CD8-positive, alpha-beta memory T cell (primary cell): ENCODE measurements at regions not wholly inside any gene's neighbourhood (a gene's known extent, or its start where the extent isn't known, plus 50 kb on each side); places are given as distances from the start of the nearest gene placed in this dataset.

ENCODE experiments used
- CTCF ChIA-PET: fragments of 350-600 bp; sonication (Branson Sonifier 250); formaldehyde crosslinking; loops from one replicate; lab custom pipeline; 2021; ENCODE audit warnings: antibody characterized with exemption; lab: Charles Lee
- POLR2A ChIA-PET: fragments of 350-600 bp; sonication (Branson Sonifier 250); formaldehyde crosslinking; loops from one replicate; lab custom pipeline; 2021; ENCODE audit warnings: antibody characterized with exemption; lab: Charles Lee
- DNase-seq, 5 donors: peaks; one replicate each; pipeline versions ENCODE4 v3.0.0 to v3.0.0-alpha.2; 2020 to 2022; ENCODE audit warnings: mixed read lengths in 1 of 5
- H3K27ac ChIP-seq: one replicate; pipeline ENCODE4 v1.7.0; 2013; ENCODE audit warnings: low read depth, mild to moderate bottlenecking, low read length, moderate library complexity
- H3K27me3 ChIP-seq: 2 replicates; pipeline ENCODE4 v1.7.0; 2013; ENCODE audit warnings: low read length, mild to moderate bottlenecking; ENCODE audit not compliant: insufficient read depth, poor library complexity, severe bottlenecking
- H3K36me3 ChIP-seq: 2 replicates; pipeline ENCODE4 v1.7.0; 2013; ENCODE audit warnings: mild to moderate bottlenecking, low read length, moderate library complexity; ENCODE audit not compliant: insufficient read depth
- H3K4me1 ChIP-seq: 2 replicates; pipeline ENCODE4 v1.7.0; 2013; ENCODE audit warnings: mild to moderate bottlenecking, low read length, moderate library complexity; ENCODE audit not compliant: insufficient read depth
- H3K4me3 ChIP-seq: 2 replicates; pipeline ENCODE4 v1.7.0; 2013; ENCODE audit warnings: mild to moderate bottlenecking, low read length
- H3K9me3 ChIP-seq: 2 replicates; pipeline ENCODE4 v1.7.0; 2013; ENCODE audit warnings: mild to moderate bottlenecking, low read length
- H3K27ac Mint-ChIP-seq, 8 donors: one replicate each; pipeline ENCODE4 v1.8.0; 2020 to 2021; ENCODE audit warnings: mixed read lengths in 8 of 8, mild to moderate bottlenecking in 6 of 8, inconsistent platforms in 3 of 8, moderate library complexity in 3 of 8
- H3K27me3 Mint-ChIP-seq, 2 donors: one replicate each; pipeline ENCODE4 v1.8.0; 2020 to 2021; ENCODE audit warnings: mixed read lengths in 2 of 2, mild to moderate bottlenecking in 1 of 2, moderate library complexity in 1 of 2
- H3K36me3 Mint-ChIP-seq, 3 donors: one replicate each; pipeline ENCODE4 v1.8.0; 2020 to 2021; ENCODE audit warnings: mixed read lengths in 3 of 3, inconsistent platforms in 1 of 3, mild to moderate bottlenecking in 1 of 3
- H3K4me1 Mint-ChIP-seq, 3 donors: one replicate each; pipeline ENCODE4 v1.8.0; 2020 to 2021; ENCODE audit warnings: mixed read lengths in 3 of 3, inconsistent platforms in 1 of 3, mild to moderate bottlenecking in 1 of 3
- H3K4me3 Mint-ChIP-seq, 7 donors: one replicate each; pipeline ENCODE4 v1.8.0; 2020 to 2021; ENCODE audit warnings: mixed read lengths in 7 of 7, mild to moderate bottlenecking in 6 of 7, moderate library complexity in 4 of 7, inconsistent platforms in 2 of 7
- H3K9me3 Mint-ChIP-seq, 5 donors: one replicate each; pipeline ENCODE4 v1.8.0; 2020 to 2022; ENCODE audit warnings: mixed read lengths in 5 of 5, mild to moderate bottlenecking in 3 of 5, moderate library complexity in 2 of 5, inconsistent platforms in 1 of 5

- H3K4me3 Mint-ChIP-seq: no peak overlapping the region
- Histone ChIP-seq H3K27ac (no peak overlapping the region), H3K4me3 (no peak overlapping the region), H3K4me1 (no peaks in the 10 kb centered on the region), H3K9me3 (no peaks in the 10 kb centered on the region), H3K36me3 (no peaks in the 10 kb centered on the region), H3K27me3 (no peaks in the 10 kb centered on the region)
- peaks cover 2 to 4% (median 3%) of the 10 kb centered on the region in 3 donors for H3K36me3 Mint-ChIP-seq
- ChIA-PET POLR2A (no interaction called here), CTCF (no interaction called here)
- no peak for DNase-seq
- peaks cover 0 to 5% of the 10 kb centered on the region in 2 donors for H3K27me3 Mint-ChIP-seq
- H3K4me1 Mint-ChIP-seq: peaks cover 0 to 5% (median 5%) of the 10 kb centered on the region in 3 donors
- no peak overlapping the region for H3K27ac Mint-ChIP-seq
- H3K9me3 Mint-ChIP-seq: no peaks in the 10 kb centered on the region
Measured at GRCh38 chr9:95813923-95814322, 61.6 kb upstream of the ERCC6L2 start.

GRCh38 chr9:95810814-95811213, 64.7 kb upstream of the ERCC6L2 start:
- Mint-ChIP-seq H3K27ac (no peak overlapping the region), H3K27me3 (peaks cover 10 to 22% of the 10 kb centered on the region in 2 donors), H3K4me3 (no peak overlapping the region), H3K36me3 (peaks cover 0 to 4% (median 3%) of the 10 kb centered on the region in 3 donors), H3K4me1 (peaks cover 0 to 5% (median 5%) of the 10 kb centered on the region in 3 donors), H3K9me3 (no peaks in the 10 kb centered on the region)
- Histone ChIP-seq H3K4me3 (no peak overlapping the region), H3K9me3 (no peaks in the 10 kb centered on the region), H3K27ac (no peak overlapping the region), H3K36me3 (no peaks in the 10 kb centered on the region), H3K27me3 (no peaks in the 10 kb centered on the region), H3K4me1 (no peaks in the 10 kb centered on the region)
- CTCF ChIA-PET: no interaction called here
- POLR2A ChIA-PET: no interaction called here
- DNase-seq: no peak

GRCh38 chr9:95810133-95810532, 65.4 kb upstream of the ERCC6L2 start:
- CTCF ChIA-PET: no interaction called here
- Mint-ChIP-seq H3K4me3 (no peak overlapping the region), H3K4me1 (peaks cover 0 to 5% (median 5%) of the 10 kb centered on the region in 3 donors), H3K9me3 (no peaks in the 10 kb centered on the region), H3K36me3 (peaks cover 0 to 4% (median 3%) of the 10 kb centered on the region in 3 donors), H3K27ac (no peak overlapping the region), H3K27me3 (peaks cover 8 to 22% of the 10 kb centered on the region in 2 donors)
- Histone ChIP-seq H3K27ac (no peak overlapping the region), H3K4me3 (no peak overlapping the region), H3K27me3 (no peaks in the 10 kb centered on the region), H3K36me3 (no peaks in the 10 kb centered on the region), H3K4me1 (no peaks in the 10 kb centered on the region), H3K9me3 (no peaks in the 10 kb centered on the region)
- no peak for DNase-seq
- POLR2A ChIA-PET: no interaction called here

GRCh38 chr9:95809686-95810085, 65.8 kb upstream of the ERCC6L2 start:
- peaks cover 0 to 5% (median 5%) of the 10 kb centered on the region in 3 donors for H3K4me1 Mint-ChIP-seq
- DNase-seq: no peak
- Histone ChIP-seq H3K4me3 (no peak overlapping the region), H3K36me3 (no peaks in the 10 kb centered on the region), H3K9me3 (no peaks in the 10 kb centered on the region), H3K27me3 (no peaks in the 10 kb centered on the region), H3K27ac (no peak overlapping the region), H3K4me1 (no peaks in the 10 kb centered on the region)
- ChIA-PET POLR2A (no interaction called here), CTCF (no interaction called here)
- H3K4me3 Mint-ChIP-seq: no peak overlapping the region
- no peaks in the 10 kb centered on the region for H3K9me3 Mint-ChIP-seq
- H3K36me3 Mint-ChIP-seq: peaks cover 0 to 4% (median 3%) of the 10 kb centered on the region in 3 donors
- H3K27me3 Mint-ChIP-seq: peaks cover 8 to 22% of the 10 kb centered on the region in 2 donors
- no peak overlapping the region for H3K27ac Mint-ChIP-seq

- CTCF ChIA-PET: no interaction called here
- peaks cover 0 to 3% (median 0%) of the 10 kb centered on the region in 3 donors for H3K36me3 Mint-ChIP-seq
- H3K4me1 ChIP-seq: no peaks in the 10 kb centered on the region
- no peak for DNase-seq
- no peak overlapping the region for H3K4me3 Mint-ChIP-seq
- H3K9me3 ChIP-seq: no peaks in the 10 kb centered on the region
- H3K27ac Mint-ChIP-seq: no peak overlapping the region
- no peaks in the 10 kb centered on the region for H3K27me3 ChIP-seq
- H3K27ac ChIP-seq: no peak overlapping the region
- POLR2A ChIA-PET: no interaction called here
- H3K4me1 Mint-ChIP-seq: peaks cover 0 to 5% (median 5%) of the 10 kb centered on the region in 3 donors
- H3K36me3 ChIP-seq: no peaks in the 10 kb centered on the region
- no peak overlapping the region for H3K4me3 ChIP-seq
- peaks cover 0 to 3% (median 0%) of the 10 kb centered on the region in 5 donors for H3K9me3 Mint-ChIP-seq
- H3K27me3 Mint-ChIP-seq: peaks cover 8 to 35% of the 10 kb centered on the region in 2 donors
Measured at GRCh38 chr9:95808011-95808410, 67.5 kb upstream of the ERCC6L2 start.

- no peaks in the 10 kb centered on the region for H3K4me1 ChIP-seq
- Mint-ChIP-seq H3K4me3 (no peak overlapping the region), H3K4me1 (peaks cover 0 to 5% (median 5%) of the 10 kb centered on the region in 3 donors), H3K36me3 (peaks cover 0 to 3% (median 0%) of the 10 kb centered on the region in 3 donors), H3K9me3 (peaks cover 0 to 3% (median 0%) of the 10 kb centered on the region in 5 donors), H3K27ac (peak overlapping the region in 1 of 8 donors; percentile 38), H3K27me3 (peaks cover 11 to 39% of the 10 kb centered on the region in 2 donors)
- ChIA-PET POLR2A (no interaction called here), CTCF (no interaction called here)
- no peaks in the 10 kb centered on the region for H3K27me3 ChIP-seq
- no peak overlapping the region for H3K27ac ChIP-seq
- DNase-seq: no peak
- no peak overlapping the region for H3K4me3 ChIP-seq
- no peaks in the 10 kb centered on the region for H3K36me3 ChIP-seq
- no peaks in the 10 kb centered on the region for H3K9me3 ChIP-seq
Measured at GRCh38 chr9:95807326-95807947, 68.1 kb upstream of the ERCC6L2 start.

- H3K9me3 ChIP-seq: no peaks in the 10 kb centered on the region
- Mint-ChIP-seq H3K4me3 (no peak overlapping the region), H3K9me3 (peaks cover 0 to 3% (median 0%) of the 10 kb centered on the region in 5 donors), H3K4me1 (no peaks in the 10 kb centered on the region), H3K27ac (no peak overlapping the region), H3K27me3 (peaks cover 15 to 58% of the 10 kb centered on the region in 2 donors), H3K36me3 (peaks cover 0 to 4% (median 2%) of the 10 kb centered on the region in 3 donors)
- no peak overlapping the region for H3K27ac ChIP-seq
- POLR2A ChIA-PET: no interaction called here
- no peak overlapping the region for H3K4me3 ChIP-seq
- no peaks in the 10 kb centered on the region for H3K27me3 ChIP-seq
- CTCF ChIA-PET: no interaction called here
- H3K4me1 ChIP-seq: no peaks in the 10 kb centered on the region
- H3K36me3 ChIP-seq: no peaks in the 10 kb centered on the region
- no peak for DNase-seq
Measured at GRCh38 chr9:95803197-95803596, 72.3 kb upstream of the ERCC6L2 start.

- CTCF ChIA-PET: no interaction called here
- H3K4me1 Mint-ChIP-seq: no peaks in the 10 kb centered on the region
- peaks cover 0 to 3% (median 0%) of the 10 kb centered on the region in 5 donors for H3K9me3 Mint-ChIP-seq
Measured at GRCh38 chr9:95801797-95802196, 73.7 kb upstream of the ERCC6L2 start.

More at GRCh38 chr9:95801797-95802196, 73.7 kb upstream of the ERCC6L2 start:
- Histone ChIP-seq H3K27me3 (no peaks in the 10 kb centered on the region), H3K36me3 (no peaks in the 10 kb centered on the region), H3K9me3 (no peaks in the 10 kb centered on the region), H3K4me1 (no peaks in the 10 kb centered on the region), H3K4me3 (no peak overlapping the region), H3K27ac (no peak overlapping the region)
- H3K4me3 Mint-ChIP-seq: no peak overlapping the region
- POLR2A ChIA-PET: no interaction called here
- H3K27ac Mint-ChIP-seq: no peak overlapping the region
- no peak for DNase-seq
- H3K27me3 Mint-ChIP-seq: peaks cover 13 to 50% of the 10 kb centered on the region in 2 donors
- peaks cover 0 to 4% (median 2%) of the 10 kb centered on the region in 3 donors for H3K36me3 Mint-ChIP-seq
